ENCODE measurements at regions not wholly inside any gene's neighbourhood (a gene's known extent, or its start where the extent isn't known, plus 50 kb on each side); places are given as distances from the start of the nearest gene placed in this dataset.

DNA sequence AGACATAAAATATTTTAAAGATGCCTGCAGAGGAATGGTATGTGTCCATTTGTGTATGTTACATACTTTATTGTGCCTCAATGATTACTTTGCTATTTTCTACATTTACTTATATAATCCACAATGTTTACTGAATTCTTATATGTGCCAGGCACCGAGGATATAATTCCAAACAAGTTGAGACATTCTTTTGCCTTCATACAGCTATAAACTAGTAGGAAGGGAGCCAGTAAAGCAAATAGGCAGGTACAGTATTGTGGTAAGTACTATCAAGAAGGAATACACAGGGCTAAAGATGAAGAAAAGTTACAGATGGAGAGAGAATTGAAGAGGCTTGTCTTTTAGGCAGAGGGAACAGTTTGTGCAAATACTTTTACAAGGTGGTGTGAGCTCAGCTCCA is 131.6 kb downstream of the DISP1 start:
- no peak overlapping the region for H3K4me3 ChIP-seq (ENCODE audit: low read depth, low read length)
- in situ Hi-C loops (cut with HindIII; ENCODE audit: low sequenced_read_pairs): no loop called here
- no peak for DNase-seq (ENCODE audit: low read depth, low spot score)
- no peak for TF ChIP-seq CTCF (IDR thresholded peaks at IDR 0.05; ENCODE audit: low read depth, low read length)

DNA sequence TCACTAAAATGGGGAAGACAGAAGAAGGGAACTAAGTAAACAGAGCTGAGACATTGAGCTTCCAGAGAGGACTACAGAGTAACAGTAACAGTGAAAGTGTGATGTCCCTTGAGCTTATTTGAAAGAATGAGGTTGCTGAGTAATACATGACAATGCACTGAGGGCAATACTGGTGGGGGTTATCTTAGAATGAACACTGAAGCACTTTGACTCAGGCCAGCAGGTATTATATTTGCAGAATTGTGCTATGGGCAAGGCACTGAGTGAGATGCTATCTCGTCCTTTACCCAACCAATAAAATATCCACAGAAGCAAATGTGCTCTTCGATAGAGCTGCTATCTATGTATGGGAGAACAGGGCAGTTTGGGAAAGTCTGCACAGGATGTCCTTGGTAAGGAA is 133.2 kb downstream of the DISP1 start:
- in situ Hi-C loops (cut with HindIII; ENCODE audit: low sequenced_read_pairs): no loop called here
- no peak for DNase-seq (ENCODE audit: low read depth, low spot score)
- TF ChIP-seq CTCF (IDR thresholded peaks at IDR 0.05; ENCODE audit: low read depth, low read length): no peak

GRCh38 chr1:222950892-222951291 is 136.1 kb downstream of the DISP1 start:
- no peak for DNase-seq (ENCODE audit: low read depth, low spot score)
- TF ChIP-seq CTCF (IDR thresholded peaks at IDR 0.05; ENCODE audit: low read depth, low read length): no peak
- H3K4me3 ChIP-seq (ENCODE audit: low read depth, low read length): no peak overlapping the region
- in situ Hi-C loops (cut with HindIII; ENCODE audit: low sequenced_read_pairs): no loop called here

More for the DNA sequence above, 133.2 kb downstream of the DISP1 start:
- no peak overlapping the region for H3K4me3 ChIP-seq (ENCODE audit: low read depth, low read length)

GRCh38 chr1:222953585-222953984 is 138.7 kb downstream of the DISP1 start:
- in situ Hi-C loops (cut with HindIII; ENCODE audit: low sequenced_read_pairs): no loop called here
- H3K4me3 ChIP-seq (ENCODE audit: low read depth, low read length): no peak overlapping the region
- TF ChIP-seq CTCF (IDR thresholded peaks at IDR 0.05; ENCODE audit: low read depth, low read length): no peak
- DNase-seq (ENCODE audit: low read depth, low spot score): no peak

DNA sequence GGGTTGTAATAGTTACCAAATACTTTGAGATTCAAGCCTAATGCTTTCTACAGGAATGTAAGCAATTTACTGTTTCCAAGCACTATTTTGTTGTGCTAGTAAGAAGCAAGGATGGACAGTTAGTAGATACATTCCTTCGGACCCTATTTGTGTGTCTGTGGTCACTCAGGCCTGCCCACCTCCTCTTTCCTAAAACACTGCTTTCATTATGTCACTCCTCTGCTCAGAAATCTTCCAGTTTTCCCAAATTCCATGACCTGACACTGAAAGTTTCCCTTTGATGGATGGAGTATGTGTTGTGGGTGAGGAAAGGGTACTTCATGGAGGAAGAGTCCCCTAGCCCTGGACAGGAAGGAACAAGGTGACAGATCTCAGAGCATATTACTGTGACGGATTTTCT is 141.1 kb downstream of the DISP1 start:
- no peak overlapping the region for H3K4me3 ChIP-seq (ENCODE audit: low read depth, low read length)
- no peak for DNase-seq (ENCODE audit: low read depth, low spot score)
- in situ Hi-C loops (cut with HindIII; ENCODE audit: low sequenced_read_pairs): no loop called here
- no peak for TF ChIP-seq CTCF (IDR thresholded peaks at IDR 0.05; ENCODE audit: low read depth, low read length)

DNA sequence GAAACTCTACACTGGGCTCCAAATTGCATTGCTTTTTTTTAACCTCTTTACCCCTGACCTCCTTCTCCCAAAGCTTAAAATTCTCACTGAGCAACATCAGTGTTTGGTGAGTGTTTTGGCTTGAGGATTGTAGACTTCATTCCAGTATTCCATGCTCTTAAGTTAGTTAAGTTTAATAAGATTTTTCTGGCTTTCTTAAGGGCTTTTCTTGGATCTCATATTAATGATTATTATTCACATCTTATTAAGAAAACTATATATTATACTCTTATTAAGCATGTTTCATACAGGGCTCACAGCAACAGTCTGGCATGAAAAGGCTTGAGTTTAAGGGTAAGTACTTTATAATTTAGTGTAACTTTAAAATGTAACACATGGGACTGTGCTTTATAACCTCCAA is 141.8 kb downstream of the DISP1 start:
- H3K4me3 ChIP-seq (ENCODE audit: low read depth, low read length): no peak overlapping the region
- no peak for TF ChIP-seq CTCF (IDR thresholded peaks at IDR 0.05; ENCODE audit: low read depth, low read length)
- in situ Hi-C loops (cut with HindIII; ENCODE audit: low sequenced_read_pairs): no loop called here
- DNase-seq (ENCODE audit: low read depth, low spot score): no peak

Measured in astrocyte of the spinal cord (primary cell).